B cell (primary cell): ENCODE measurements at regions not wholly inside any gene's neighbourhood (a gene's known extent, or its start where the extent isn't known, plus 50 kb on each side); places are given as distances from the start of the nearest gene placed in this dataset.

Experiments used
- ATAC-seq: fragments of 200-7000 bp; cut with Tn5 transposase; one replicate; pipeline ENCODE4 v1.10.0; 2021; ENCODE audit warnings: low read depth, mild to moderate bottlenecking, moderate number of reproducible peaks, moderate library complexity
- CTCF ChIA-PET: fragments of 350-600 bp; sonication (Branson Sonifier 250); formaldehyde crosslinking; loops from one replicate; lab custom pipeline; 2021; ENCODE audit warnings: antibody characterized with exemption, inconsistent platforms; lab: Charles Lee
- POLR2A ChIA-PET: fragments of 350-600 bp; sonication (Branson Sonifier 250); formaldehyde crosslinking; loops from one replicate; lab custom pipeline; 2021; ENCODE audit warnings: antibody characterized with exemption; lab: Charles Lee
- DNase-seq: peaks from one replicate; pipeline ENCODE4 v3.0.0; 2013
- H2AFZ ChIP-seq: 2 replicates; pipeline ENCODE4 v1.6.1; 2012; ENCODE audit warnings: mild to moderate bottlenecking, low read depth, low read length; ENCODE audit not compliant: insufficient read depth, poor library complexity, severe bottlenecking
- H3K27ac ChIP-seq, 2 donors: 1 replicate in 1 of 2; 2 replicates in 1 of 2; pipeline ENCODE4 v1.5.1; 2012 to 2013; ENCODE audit warnings: low read length in 2 of 2, mild to moderate bottlenecking in 2 of 2, moderate library complexity in 1 of 2
- H3K27me3 ChIP-seq, 4 experiments: fragments of 200-600 bp in 1 of 4; sonication (generic) in 1 of 4; replicated peaks in 1 of 4; 1 replicate in 2 of 4; 2 replicates in 2 of 4; pipeline versions ENCODE4 v1.6.1 to v1.7.0; 2013 to 2016; ENCODE audit warnings: low read length in 3 of 4, mild to moderate bottlenecking in 2 of 4, mixed read lengths in 1 of 4, moderate library complexity in 1 of 4; ENCODE audit not compliant: insufficient read depth in 4 of 4, control insufficient read depth in 3 of 4; ENCODE audit errors: control extremely low read depth in 1 of 4
- H3K36me3 ChIP-seq, 2 experiments: replicated peaks in 1 of 2; 1 replicate in 1 of 2; 2 replicates in 1 of 2; pipeline versions ENCODE4 v1.6.1 to v1.7.1; 2013; ENCODE audit warnings: low read length in 1 of 2; ENCODE audit not compliant: insufficient read depth in 2 of 2, control insufficient read depth in 1 of 2; ENCODE audit errors: control extremely low read depth in 1 of 2, extremely low read depth in 1 of 2
- H3K4me1 ChIP-seq, 2 donors: fragments of 200-600 bp in 1 of 2; sonication (generic) in 1 of 2; 1 replicate in 1 of 2; 2 replicates in 1 of 2; pipeline versions ENCODE4 v1.5.1 to v1.6.1; 2013 to 2017; ENCODE audit warnings: low read length in 2 of 2; ENCODE audit not compliant: control insufficient read depth in 2 of 2, insufficient read depth in 2 of 2
- H3K4me2 ChIP-seq: replicated peaks from 2 replicates; pipeline ENCODE3; 2012; ENCODE audit warnings: mild to moderate bottlenecking, low read depth, low read length; ENCODE audit not compliant: poor library complexity, severe bottlenecking
- H3K4me3 ChIP-seq, 5 experiments: fragments of 200-600 bp in 1 of 5; sonication (generic) in 1 of 5; 1 replicate in 3 of 5; 2 replicates in 2 of 5; pipeline versions ENCODE4 v1.5.1 to v1.7.0; 2011 to 2016; ENCODE audit warnings: low read length in 4 of 5, mild to moderate bottlenecking in 4 of 5, low read depth in 2 of 5, control low read depth in 1 of 5, moderate library complexity in 1 of 5; ENCODE audit not compliant: insufficient read depth in 1 of 5; ENCODE audit errors: control extremely low read depth in 1 of 5, extremely low read depth in 1 of 5
- H3K79me2 ChIP-seq: fragments of 200-600 bp; sonication (generic); one replicate; pipeline ENCODE4 v1.6.0; 2016; ENCODE audit warnings: low read length; ENCODE audit not compliant: control insufficient read depth, insufficient read depth
- H3K9ac ChIP-seq: fragments of 200-600 bp; sonication (generic); 2 replicates; pipeline ENCODE4 v1.6.1; 2017; ENCODE audit warnings: mild to moderate bottlenecking, low read length, moderate library complexity
- H3K9me3 ChIP-seq, 3 donors: one replicate each; pipeline versions ENCODE4 v1.6.1 to v1.7.1; 2013; ENCODE audit warnings: low read length in 2 of 3; ENCODE audit not compliant: control insufficient read depth in 2 of 3, insufficient read depth in 1 of 3; ENCODE audit errors: control extremely low read depth in 1 of 3
- H4K20me1 ChIP-seq: 2 replicates; pipeline ENCODE4 v1.6.0; 2012; ENCODE audit warnings: mild to moderate bottlenecking, low read length; ENCODE audit not compliant: insufficient read depth, control insufficient read depth, poor library complexity, severe bottlenecking
- H3K27ac Mint-ChIP-seq: one replicate; pipeline ENCODE4 v1.8.0; 2021; ENCODE audit warnings: mixed read lengths
- H3K27me3 Mint-ChIP-seq: one replicate; pipeline ENCODE4 v1.8.0; 2021; ENCODE audit warnings: mixed read lengths
- H3K4me1 Mint-ChIP-seq: one replicate; pipeline ENCODE4 v1.8.0; 2021; ENCODE audit warnings: mixed read lengths
- H3K4me3 Mint-ChIP-seq: one replicate; pipeline ENCODE4 v1.8.0; 2021; ENCODE audit warnings: mixed read lengths
- H3K9me3 Mint-ChIP-seq: one replicate; pipeline ENCODE4 v1.8.0; 2022; ENCODE audit warnings: mixed read lengths; ENCODE audit not compliant: insufficient read depth
- EZH2 ChIP-seq: IDR thresholded peaks from 2 replicates; pipeline ENCODE4 v1.6.1; 2012; ENCODE audit warnings: borderline replicate concordance, low read depth, mild to moderate bottlenecking, moderate library complexity, low read length; ENCODE audit not compliant: insufficient read depth, poor library complexity, severe bottlenecking
- WGBS: methylation state at CpG from one replicate; pipeline ENCODE4 v1.1.5; 2013; ENCODE audit warnings: missing lambda C conversion rate; ENCODE audit not compliant: insufficient coverage; 5-methylcytosine and 5-hydroxymethylcytosine counted together
- intact Hi-C: fragments of 100-400 bp; cut with micrococcal nuclease; formaldehyde crosslinking; loops from one replicate; pipeline ENCODE4 v1.10.0; 2022
- TF ChIP-seq, protein P1 (sequence below): fragments of 200-600 bp; IDR thresholded peaks from one replicate; pipeline ENCODE4 v1.8.0; 2022; ENCODE audit warnings: antibody characterized with exemption, mild to moderate bottlenecking

DNA sequence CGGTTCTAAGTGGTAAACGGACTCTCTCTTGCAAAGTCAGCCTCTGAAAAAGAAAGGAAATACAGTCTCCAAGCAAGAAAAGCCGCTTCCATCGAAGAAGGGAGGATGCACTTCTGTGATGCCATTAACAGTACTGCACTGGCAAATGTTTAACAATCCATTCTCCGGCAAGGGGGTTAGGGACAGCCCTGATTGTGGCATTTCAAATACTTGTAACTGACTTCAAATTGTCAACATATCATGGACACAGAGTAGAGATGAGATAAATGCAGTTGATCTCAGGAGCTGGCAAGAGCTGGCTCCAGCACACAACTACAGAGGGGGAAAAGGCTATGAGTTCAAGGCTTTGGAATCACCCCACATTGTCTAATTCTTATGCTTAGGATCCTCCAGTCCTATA is 146.8 kb downstream of the SLC7A11 start:
- Histone ChIP-seq H3K4me2 (no peak overlapping the region), H3K79me2 (no peaks in the 10 kb centered on the region), H2AFZ (no peak overlapping the region), H3K4me3 (no peak overlapping the region), H4K20me1 (no peaks in the 10 kb centered on the region), H3K9me3 (no peaks in the 10 kb centered on the region), H3K27me3 (peaks cover 0 to 5% (median 0%) of the 10 kb centered on the region in 4 experiments), H3K27ac (no peak overlapping the region), H3K36me3 (no peaks in the 10 kb centered on the region), H3K9ac (no peak overlapping the region), H3K4me1 (no peaks in the 10 kb centered on the region)
- CTCF ChIA-PET: no interaction called here
- TF ChIP-seq EZH2: no peak
- no peak for DNase-seq
- Mint-ChIP-seq H3K27ac (no peak overlapping the region), H3K27me3 (peaks cover 34% of the 10 kb centered on the region), H3K4me3 (no peak overlapping the region), H3K9me3 (no peaks in the 10 kb centered on the region), H3K4me1 (peaks cover 4% of the 10 kb centered on the region)
- intact Hi-C loops: no loop called here
- ATAC-seq: no peak
- WGBS: 94% methylated on average over 4 of the region's 5 CpGs
- POLR2A ChIA-PET: no interaction called here

DNA sequence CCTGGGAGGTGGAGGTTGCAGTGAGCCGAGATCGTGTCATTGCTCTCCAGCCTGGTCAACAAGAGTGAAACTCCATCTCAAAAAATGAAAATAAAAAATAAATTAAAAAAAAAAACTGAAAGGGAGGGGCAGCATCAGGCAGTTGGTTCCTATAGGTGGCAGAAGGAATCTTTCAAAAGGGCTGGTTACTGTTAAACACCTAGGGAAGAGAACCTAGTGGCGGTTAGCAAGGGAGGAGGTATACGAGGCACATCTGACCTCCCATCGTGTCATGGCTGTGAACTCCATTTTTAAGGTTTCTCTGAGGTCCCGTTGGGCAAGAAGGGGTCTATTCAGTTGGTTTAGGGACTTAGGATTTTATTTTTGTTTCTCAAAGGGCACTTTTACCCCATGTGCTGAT is 150.1 kb downstream of the SLC7A11 start:
- H3K4me2 ChIP-seq: no peak overlapping the region
- intact Hi-C loops: loop anchor here (5.0 kb wide), 1 partner anchor 90 kb away; no protein-coding TSS in a partner anchor
- H3K4me3 ChIP-seq: no peak overlapping the region
- ChIA-PET POLR2A (no interaction called here), CTCF (interaction anchor here (4.4 kb wide), 1 partner anchor 55 kb away, joined by 33 read pairs; no protein-coding TSS in a partner anchor)
- no peak overlapping the region for H3K9ac ChIP-seq
- H3K79me2 ChIP-seq: no peaks in the 10 kb centered on the region
- no peak overlapping the region for H3K27ac ChIP-seq
- no peaks in the 10 kb centered on the region for H3K9me3 ChIP-seq
- TF ChIP-seq, protein P1, sequence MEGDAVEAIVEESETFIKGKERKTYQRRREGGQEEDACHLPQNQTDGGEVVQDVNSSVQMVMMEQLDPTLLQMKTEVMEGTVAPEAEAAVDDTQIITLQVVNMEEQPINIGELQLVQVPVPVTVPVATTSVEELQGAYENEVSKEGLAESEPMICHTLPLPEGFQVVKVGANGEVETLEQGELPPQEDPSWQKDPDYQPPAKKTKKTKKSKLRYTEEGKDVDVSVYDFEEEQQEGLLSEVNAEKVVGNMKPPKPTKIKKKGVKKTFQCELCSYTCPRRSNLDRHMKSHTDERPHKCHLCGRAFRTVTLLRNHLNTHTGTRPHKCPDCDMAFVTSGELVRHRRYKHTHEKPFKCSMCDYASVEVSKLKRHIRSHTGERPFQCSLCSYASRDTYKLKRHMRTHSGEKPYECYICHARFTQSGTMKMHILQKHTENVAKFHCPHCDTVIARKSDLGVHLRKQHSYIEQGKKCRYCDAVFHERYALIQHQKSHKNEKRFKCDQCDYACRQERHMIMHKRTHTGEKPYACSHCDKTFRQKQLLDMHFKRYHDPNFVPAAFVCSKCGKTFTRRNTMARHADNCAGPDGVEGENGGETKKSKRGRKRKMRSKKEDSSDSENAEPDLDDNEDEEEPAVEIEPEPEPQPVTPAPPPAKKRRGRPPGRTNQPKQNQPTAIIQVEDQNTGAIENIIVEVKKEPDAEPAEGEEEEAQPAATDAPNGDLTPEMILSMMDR: no peak
- no peak for TF ChIP-seq EZH2
- ATAC-seq (no peak), DNase-seq (no peak)
- H3K27me3 ChIP-seq: peaks cover 0 to 5% (median 0%) of the 10 kb centered on the region in 4 experiments
- H4K20me1 ChIP-seq: no peaks in the 10 kb centered on the region
- H3K27ac Mint-ChIP-seq: no peak overlapping the region
- H2AFZ ChIP-seq: no peak overlapping the region
- no peak overlapping the region for H3K4me3 Mint-ChIP-seq
- no peaks in the 10 kb centered on the region for H3K36me3 ChIP-seq
- H3K9me3 Mint-ChIP-seq: no peaks in the 10 kb centered on the region
- H3K27me3 Mint-ChIP-seq: peaks cover 34% of the 10 kb centered on the region
- no peaks in the 10 kb centered on the region for H3K4me1 ChIP-seq
- H3K4me1 Mint-ChIP-seq: no peaks in the 10 kb centered on the region
- WGBS: 77% methylated on average over 4 of the region's 6 CpGs
